GM19238 (cell line): ENCODE measurements at regions not wholly inside any gene's neighbourhood (a gene's known extent, or its start where the extent isn't known, plus 50 kb on each side); places are given as distances from the start of the nearest gene placed in this dataset.

Experiments used
- DNase-seq: peaks from one replicate; pipeline ENCODE4 v3.0.0; 2011; ENCODE audit warnings: low spot score; ENCODE audit not compliant: insufficient read length

- no peak for DNase-seq
Measured at GRCh38 chr15:93327364-93327763, 238.4 kb upstream of the RGMA start.

- no peak for DNase-seq
Measured at GRCh38 chr15:93324186-93324975, 235.4 kb upstream of the RGMA start.

- no peak for DNase-seq
Measured at GRCh38 chr15:93321881-93322282, 232.9 kb upstream of the RGMA start.

GRCh38 chr15:93319121-93319814 lies 230.3 kb upstream of the RGMA start:
- DNase-seq = no peak

- DNase-seq = no peak
Measured at GRCh38 chr15:93317772-93318171, 228.8 kb upstream of the RGMA start.

- no peak for DNase-seq
Measured at GRCh38 chr15:93314245-93314644, 225.2 kb upstream of the RGMA start.

- no peak for DNase-seq
Measured at GRCh38 chr15:93312891-93313486, 224.0 kb upstream of the RGMA start.

- DNase-seq = no peak
Measured at GRCh38 chr15:93311620-93312019, 222.6 kb upstream of the RGMA start.

GRCh38 chr15:93308026-93308690 lies 219.1 kb upstream of the RGMA start:
- no peak for DNase-seq

GRCh38 chr15:93307513-93307912 lies 218.5 kb upstream of the RGMA start:
- DNase-seq = no peak

GRCh38 chr15:93305306-93305705 lies 216.3 kb upstream of the RGMA start:
- no peak for DNase-seq

- no peak for DNase-seq
Measured at GRCh38 chr15:93302080-93302765, 213.2 kb upstream of the RGMA start.

- DNase-seq = no peak
Measured at GRCh38 chr15:93300796-93301195, 211.8 kb upstream of the RGMA start.

GRCh38 chr15:93299675-93300074 lies 210.7 kb upstream of the RGMA start:
- DNase-seq = no peak

- no peak for DNase-seq
Measured at GRCh38 chr15:93298901-93299300, 209.9 kb upstream of the RGMA start.

GRCh38 chr15:93296759-93297500 lies 207.9 kb upstream of the RGMA start:
- DNase-seq = no peak

GRCh38 chr15:93294896-93295295 lies 205.9 kb upstream of the RGMA start:
- DNase-seq = no peak

- DNase-seq = no peak
Measured at GRCh38 chr15:93294066-93294465, 205.1 kb upstream of the RGMA start.

- DNase-seq = no peak
Measured at GRCh38 chr15:93291380-93291779, 202.4 kb upstream of the RGMA start.

GRCh38 chr15:93290618-93290946 lies 201.6 kb upstream of the RGMA start:
- no peak for DNase-seq
